Neural progenitor cell (in vitro differentiated cells): ENCODE measurements at regions not wholly inside any gene's neighbourhood (a gene's known extent, or its start where the extent isn't known, plus 50 kb on each side); places are given as distances from the start of the nearest gene placed in this dataset.

ENCODE experiments used
- DNase-seq: peaks from one replicate; pipeline ENCODE4 v3.0.0-alpha.2; 2016; ENCODE audit warnings: low spot score
- H2AFZ ChIP-seq: fragments of 200-600 bp; sonication (generic); replicated peaks from 2 replicates; pipeline ENCODE4 v1.6.1; 2016; ENCODE audit warnings: antibody characterized with exemption
- H3F3A ChIP-seq: fragments of 200-600 bp; sonication (generic); 2 replicates; pipeline ENCODE4 v1.6.1; 2016; ENCODE audit warnings: antibody characterized with exemption, low read depth
- H3K27ac ChIP-seq: fragments of 200-600 bp; sonication (generic); 2 replicates; pipeline ENCODE4 v1.5.1; 2016; ENCODE audit warnings: mild to moderate bottlenecking
- H3K27me3 ChIP-seq: fragments of 200-600 bp; sonication (generic); 2 replicates; pipeline ENCODE4 v1.6.1; 2016; ENCODE audit warnings: mild to moderate bottlenecking, moderate library complexity
- H3K36me3 ChIP-seq: fragments of 200-600 bp; sonication (generic); 2 replicates; pipeline ENCODE4 v1.5.1; 2016
- H3K4me1 ChIP-seq: fragments of 200-600 bp; sonication (generic); 2 replicates; pipeline ENCODE4 v1.6.1; 2016; ENCODE audit warnings: mixed run types
- H3K4me2 ChIP-seq: fragments of 200-600 bp; sonication (generic); 2 replicates; pipeline ENCODE4 v1.6.1; 2016
- H3K4me3 ChIP-seq: fragments of 200-600 bp; sonication (generic); 2 replicates; pipeline ENCODE4 v1.5.1; 2016
- H3K79me2 ChIP-seq: fragments of 200-600 bp; sonication (generic); 2 replicates; pipeline ENCODE4 v1.6.1; 2016; ENCODE audit warnings: low read depth
- H3K9ac ChIP-seq: fragments of 200-600 bp; sonication (generic); 2 replicates; pipeline ENCODE4 v1.6.1; 2016
- H3K9me3 ChIP-seq: fragments of 200-600 bp; sonication (generic); 2 replicates; pipeline ENCODE4 v1.5.1; 2016; ENCODE audit warnings: low read depth
- H4K20me1 ChIP-seq: fragments of 200-600 bp; sonication (generic); 2 replicates; pipeline ENCODE4 v1.6.1; 2016; ENCODE audit warnings: low read depth
- H3K27ac Mint-ChIP-seq: 3 replicates; pipeline ENCODE4 v1.8.0; 2021; ENCODE audit warnings: mixed read lengths
- H3K27me3 Mint-ChIP-seq: 2 replicates; pipeline ENCODE4 v1.8.0; 2022; ENCODE audit warnings: low read depth, mild to moderate bottlenecking, inconsistent platforms, moderate library complexity, mixed read lengths; ENCODE audit not compliant: insufficient read depth
- H3K36me3 Mint-ChIP-seq: 3 replicates; pipeline ENCODE4 v1.8.0; 2021; ENCODE audit warnings: mixed read lengths
- H3K4me1 Mint-ChIP-seq: 3 replicates; pipeline ENCODE4 v1.8.0; 2021; ENCODE audit warnings: mixed read lengths
- H3K4me3 Mint-ChIP-seq: 3 replicates; pipeline ENCODE4 v1.8.0; 2021; ENCODE audit warnings: mild to moderate bottlenecking, moderate library complexity, mixed read lengths
- H3K9me3 Mint-ChIP-seq: 3 replicates; pipeline ENCODE4 v1.8.0; 2020; ENCODE audit warnings: mixed read lengths
- EZH2 ChIP-seq: fragments of 200-600 bp; sonication (generic); IDR thresholded peaks from 2 replicates; pipeline ENCODE4 v1.6.1; 2017; ENCODE audit warnings: antibody characterized with exemption, mild to moderate bottlenecking, moderate library complexity
- EZH2phosphoT487 ChIP-seq: fragments of 200-600 bp; sonication (generic); IDR thresholded peaks from 2 replicates; pipeline ENCODE4 v1.6.1; 2017; ENCODE audit warnings: antibody characterized with exemption
- TF ChIP-seq, protein P1 (sequence below): fragments of 200-600 bp; sonication (generic); IDR thresholded peaks from 2 replicates; pipeline ENCODE4 v1.5.1; 2017; ENCODE audit warnings: antibody characterized with exemption, mild to moderate bottlenecking

DNA sequence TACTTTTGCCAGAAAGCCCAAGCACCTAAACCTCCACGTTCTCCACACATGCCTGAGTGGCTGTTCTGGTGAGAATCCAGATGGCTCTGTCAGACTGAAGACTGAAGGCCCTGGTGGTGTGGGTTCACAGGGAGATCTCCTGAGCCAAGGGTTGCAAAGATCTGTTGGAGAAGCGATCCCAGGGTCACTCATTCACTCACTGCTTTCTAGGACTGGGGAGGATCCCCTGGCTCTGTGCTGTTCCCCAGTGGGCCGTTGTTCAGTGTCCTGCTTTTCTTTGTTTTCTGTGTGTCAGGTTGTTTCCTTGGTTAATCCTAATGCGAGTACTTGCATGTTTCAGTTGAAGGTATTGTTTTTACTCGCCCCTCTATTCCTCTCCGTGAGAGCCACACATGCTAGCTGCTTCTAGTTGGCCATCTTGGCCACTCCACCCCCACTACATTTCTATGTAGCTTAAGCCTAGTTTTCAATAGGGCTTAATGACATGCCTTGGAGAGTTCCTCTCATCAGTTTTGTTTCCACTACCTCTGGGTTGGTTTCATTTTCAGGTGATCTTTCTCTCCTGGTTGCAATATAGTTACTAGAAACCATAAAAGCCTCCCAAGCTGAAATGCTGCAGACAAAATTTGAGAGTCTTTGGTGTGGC is 144.5 kb upstream of the SLC38A2 start:
- Histone ChIP-seq H3K27ac (no peak overlapping the region), H3K9ac (no peak overlapping the region), H3K4me3 (no peak overlapping the region), H3F3A (no peaks in the 10 kb centered on the region), H2AFZ (peak overlapping the region; percentile 77), H3K4me2 (no peak overlapping the region), H3K9me3 (no peaks in the 10 kb centered on the region), H4K20me1 (no peaks in the 10 kb centered on the region), H3K36me3 (no peaks in the 10 kb centered on the region), H3K4me1 (peaks cover 22% of the 10 kb centered on the region), H3K79me2 (no peaks in the 10 kb centered on the region), H3K27me3 (no peaks in the 10 kb centered on the region)
- H3K9me3 Mint-ChIP-seq = peaks cover 4% of the 10 kb centered on the region
- no peak overlapping the region for H3K4me3 Mint-ChIP-seq
- TF ChIP-seq EZH2 = no peak
- no peak for TF ChIP-seq EZH2phosphoT487
- TF ChIP-seq, protein P1, sequence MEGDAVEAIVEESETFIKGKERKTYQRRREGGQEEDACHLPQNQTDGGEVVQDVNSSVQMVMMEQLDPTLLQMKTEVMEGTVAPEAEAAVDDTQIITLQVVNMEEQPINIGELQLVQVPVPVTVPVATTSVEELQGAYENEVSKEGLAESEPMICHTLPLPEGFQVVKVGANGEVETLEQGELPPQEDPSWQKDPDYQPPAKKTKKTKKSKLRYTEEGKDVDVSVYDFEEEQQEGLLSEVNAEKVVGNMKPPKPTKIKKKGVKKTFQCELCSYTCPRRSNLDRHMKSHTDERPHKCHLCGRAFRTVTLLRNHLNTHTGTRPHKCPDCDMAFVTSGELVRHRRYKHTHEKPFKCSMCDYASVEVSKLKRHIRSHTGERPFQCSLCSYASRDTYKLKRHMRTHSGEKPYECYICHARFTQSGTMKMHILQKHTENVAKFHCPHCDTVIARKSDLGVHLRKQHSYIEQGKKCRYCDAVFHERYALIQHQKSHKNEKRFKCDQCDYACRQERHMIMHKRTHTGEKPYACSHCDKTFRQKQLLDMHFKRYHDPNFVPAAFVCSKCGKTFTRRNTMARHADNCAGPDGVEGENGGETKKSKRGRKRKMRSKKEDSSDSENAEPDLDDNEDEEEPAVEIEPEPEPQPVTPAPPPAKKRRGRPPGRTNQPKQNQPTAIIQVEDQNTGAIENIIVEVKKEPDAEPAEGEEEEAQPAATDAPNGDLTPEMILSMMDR = no peak
- no peaks in the 10 kb centered on the region for H3K36me3 Mint-ChIP-seq
- no peak overlapping the region for H3K27ac Mint-ChIP-seq
- H3K4me1 Mint-ChIP-seq = peaks cover 14% of the 10 kb centered on the region
- DNase-seq = no peak
- H3K27me3 Mint-ChIP-seq = no peaks in the 10 kb centered on the region

DNA sequence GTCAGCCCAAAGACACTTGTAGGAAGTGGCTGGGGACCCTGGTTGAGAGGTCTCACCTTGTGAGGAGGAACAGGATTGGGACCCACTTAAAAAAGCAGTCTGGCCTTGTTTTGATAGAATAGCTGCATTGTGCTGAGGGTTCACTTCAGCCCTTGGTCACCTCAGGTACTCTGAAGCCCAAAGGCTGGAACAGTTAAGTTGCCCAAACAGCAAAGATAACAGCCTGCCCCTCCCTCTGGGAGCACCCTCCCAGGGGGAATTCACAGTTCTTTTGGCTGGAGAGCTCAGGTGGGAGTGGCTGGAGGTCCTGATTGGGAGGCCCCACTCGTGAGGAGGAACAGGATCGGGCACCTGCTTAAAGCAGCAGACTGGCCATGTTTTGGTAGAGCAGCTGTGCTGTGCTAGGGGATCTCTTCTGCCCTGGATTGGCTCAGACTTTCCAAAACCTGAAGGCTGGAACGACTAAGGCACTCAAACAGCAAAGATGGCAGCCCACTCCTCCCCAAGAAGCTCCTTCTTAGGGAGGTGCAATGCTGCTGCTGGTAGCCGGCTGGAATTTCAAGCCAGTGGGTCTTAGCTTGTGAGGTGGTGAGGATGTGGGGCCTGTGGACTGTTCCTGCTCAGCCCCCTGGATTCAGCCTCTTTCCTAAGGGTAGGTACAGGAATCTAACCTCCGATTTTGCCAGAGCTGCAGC is 143.8 kb upstream of the SLC38A2 start:
- Histone ChIP-seq H3K9ac (no peak overlapping the region), H3K36me3 (no peaks in the 10 kb centered on the region), H3K4me3 (no peak overlapping the region), H3K27me3 (no peaks in the 10 kb centered on the region), H2AFZ (peak overlapping the region; percentile 77), H3F3A (no peaks in the 10 kb centered on the region), H4K20me1 (no peaks in the 10 kb centered on the region), H3K4me2 (no peak overlapping the region), H3K9me3 (no peaks in the 10 kb centered on the region), H3K27ac (no peak overlapping the region), H3K4me1 (peaks cover 22% of the 10 kb centered on the region), H3K79me2 (no peaks in the 10 kb centered on the region)
- peaks cover 7% of the 10 kb centered on the region for H3K9me3 Mint-ChIP-seq
- H3K36me3 Mint-ChIP-seq = no peaks in the 10 kb centered on the region
- no peak overlapping the region for H3K27ac Mint-ChIP-seq
- H3K4me1 Mint-ChIP-seq = peaks cover 14% of the 10 kb centered on the region
- no peak for DNase-seq
- TF ChIP-seq EZH2phosphoT487 = no peak
- no peak for TF ChIP-seq EZH2
- TF ChIP-seq, protein P1 = no peak
- no peaks in the 10 kb centered on the region for H3K27me3 Mint-ChIP-seq
- no peak overlapping the region for H3K4me3 Mint-ChIP-seq

- H4K20me1 ChIP-seq = no peaks in the 10 kb centered on the region
- no peak overlapping the region for H3K27ac Mint-ChIP-seq
- H3K4me3 Mint-ChIP-seq = no peak overlapping the region
- no peak for DNase-seq
- no peaks in the 10 kb centered on the region for H3K36me3 ChIP-seq
- no peaks in the 10 kb centered on the region for H3F3A ChIP-seq
- no peak overlapping the region for H3K4me3 ChIP-seq
- no peak overlapping the region for H2AFZ ChIP-seq
- H3K79me2 ChIP-seq = no peaks in the 10 kb centered on the region
- H3K9me3 Mint-ChIP-seq = peaks cover 9% of the 10 kb centered on the region
- H3K4me1 ChIP-seq = peaks cover 22% of the 10 kb centered on the region
- no peaks in the 10 kb centered on the region for H3K27me3 ChIP-seq
- no peak overlapping the region for H3K9ac ChIP-seq
- H3K27me3 Mint-ChIP-seq = no peaks in the 10 kb centered on the region
- TF ChIP-seq EZH2phosphoT487 (no peak), EZH2 (no peak)
- TF ChIP-seq, protein P1 = no peak
- H3K9me3 ChIP-seq = no peaks in the 10 kb centered on the region
- H3K36me3 Mint-ChIP-seq = no peaks in the 10 kb centered on the region
- H3K27ac ChIP-seq = no peak overlapping the region
- peaks cover 11% of the 10 kb centered on the region for H3K4me1 Mint-ChIP-seq
- no peak overlapping the region for H3K4me2 ChIP-seq
Measured at GRCh38 chr12:46515829-46516228, 143.3 kb upstream of the SLC38A2 start.
